ENCODE measurements at regions not wholly inside any gene's neighbourhood (a gene's known extent, or its start where the extent isn't known, plus 50 kb on each side); places are given as distances from the start of the nearest gene placed in this dataset.

DNA sequence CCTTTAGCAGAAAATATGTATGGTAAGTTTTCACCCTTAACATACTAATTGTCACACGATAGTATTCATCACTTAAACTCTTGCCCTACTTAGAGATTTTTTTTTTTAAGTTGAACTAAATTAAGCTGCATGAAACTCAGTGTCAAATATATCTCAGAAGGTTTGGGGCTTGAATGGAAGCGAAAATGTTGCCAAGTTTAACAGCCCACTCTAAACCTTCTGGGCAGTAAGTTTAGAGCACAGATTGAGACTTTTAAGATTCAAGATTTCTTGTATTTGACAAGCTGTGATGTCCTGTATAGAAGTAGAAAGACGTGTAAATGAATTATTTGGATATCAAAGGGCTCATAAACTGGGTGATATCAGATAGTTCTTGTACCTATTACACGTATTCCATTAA, 287.3 kb upstream of the FLRT2 start:
- H3K27ac ChIP-seq (replicated peaks): no peak overlapping the region
- DNase-seq (ENCODE audit: low read depth in 1 of 2, low spot score in 1 of 2): no peak
- no peaks in the 10 kb centered on the region for H3K27me3 ChIP-seq (ENCODE audit: insufficient read depth, poor library complexity, severe bottlenecking)
- H3K4me3 ChIP-seq (replicated peaks; ENCODE audit: insufficient read depth, low read length): no peak overlapping the region
- TF ChIP-seq SPI1 (IDR thresholded peaks at IDR 0.05; ENCODE audit: borderline replicate concordance, low read depth) (no peak), POLR2AphosphoS5 (IDR thresholded peaks at IDR 0.05; ENCODE audit: low read depth) (no peak)
- TF ChIP-seq, protein P1, sequence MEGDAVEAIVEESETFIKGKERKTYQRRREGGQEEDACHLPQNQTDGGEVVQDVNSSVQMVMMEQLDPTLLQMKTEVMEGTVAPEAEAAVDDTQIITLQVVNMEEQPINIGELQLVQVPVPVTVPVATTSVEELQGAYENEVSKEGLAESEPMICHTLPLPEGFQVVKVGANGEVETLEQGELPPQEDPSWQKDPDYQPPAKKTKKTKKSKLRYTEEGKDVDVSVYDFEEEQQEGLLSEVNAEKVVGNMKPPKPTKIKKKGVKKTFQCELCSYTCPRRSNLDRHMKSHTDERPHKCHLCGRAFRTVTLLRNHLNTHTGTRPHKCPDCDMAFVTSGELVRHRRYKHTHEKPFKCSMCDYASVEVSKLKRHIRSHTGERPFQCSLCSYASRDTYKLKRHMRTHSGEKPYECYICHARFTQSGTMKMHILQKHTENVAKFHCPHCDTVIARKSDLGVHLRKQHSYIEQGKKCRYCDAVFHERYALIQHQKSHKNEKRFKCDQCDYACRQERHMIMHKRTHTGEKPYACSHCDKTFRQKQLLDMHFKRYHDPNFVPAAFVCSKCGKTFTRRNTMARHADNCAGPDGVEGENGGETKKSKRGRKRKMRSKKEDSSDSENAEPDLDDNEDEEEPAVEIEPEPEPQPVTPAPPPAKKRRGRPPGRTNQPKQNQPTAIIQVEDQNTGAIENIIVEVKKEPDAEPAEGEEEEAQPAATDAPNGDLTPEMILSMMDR (IDR thresholded peaks at IDR 0.05; ENCODE audit: insufficient read depth, low read length): no peak

DNA sequence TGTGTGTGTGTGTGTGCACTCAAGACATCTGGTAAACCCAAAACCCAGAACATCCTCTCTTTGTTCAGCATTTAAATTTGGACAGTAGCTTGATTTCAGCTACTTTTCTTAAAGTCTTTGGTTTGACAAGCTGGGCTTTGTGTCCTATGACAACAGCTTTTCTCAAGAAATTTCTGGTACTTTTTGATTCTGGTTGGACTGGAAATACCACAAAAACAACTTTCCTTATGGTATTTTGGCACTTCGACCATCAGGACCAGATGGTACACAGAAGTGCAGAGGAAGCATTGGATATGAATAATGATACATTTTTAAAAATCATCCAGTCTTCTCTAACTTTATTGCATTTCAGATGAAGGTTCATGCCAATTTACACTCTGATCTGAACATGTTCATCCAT, 286.6 kb upstream of the FLRT2 start:
- Histone ChIP-seq H3K27me3 (ENCODE audit: insufficient read depth, poor library complexity, severe bottlenecking) (no peaks in the 10 kb centered on the region), H3K4me3 (replicated peaks; ENCODE audit: insufficient read depth, low read length) (no peak overlapping the region), H3K27ac (replicated peaks) (no peak overlapping the region)
- DNase-seq (ENCODE audit: low read depth in 1 of 2, low spot score in 1 of 2): no peak
- TF ChIP-seq, protein P2, sequence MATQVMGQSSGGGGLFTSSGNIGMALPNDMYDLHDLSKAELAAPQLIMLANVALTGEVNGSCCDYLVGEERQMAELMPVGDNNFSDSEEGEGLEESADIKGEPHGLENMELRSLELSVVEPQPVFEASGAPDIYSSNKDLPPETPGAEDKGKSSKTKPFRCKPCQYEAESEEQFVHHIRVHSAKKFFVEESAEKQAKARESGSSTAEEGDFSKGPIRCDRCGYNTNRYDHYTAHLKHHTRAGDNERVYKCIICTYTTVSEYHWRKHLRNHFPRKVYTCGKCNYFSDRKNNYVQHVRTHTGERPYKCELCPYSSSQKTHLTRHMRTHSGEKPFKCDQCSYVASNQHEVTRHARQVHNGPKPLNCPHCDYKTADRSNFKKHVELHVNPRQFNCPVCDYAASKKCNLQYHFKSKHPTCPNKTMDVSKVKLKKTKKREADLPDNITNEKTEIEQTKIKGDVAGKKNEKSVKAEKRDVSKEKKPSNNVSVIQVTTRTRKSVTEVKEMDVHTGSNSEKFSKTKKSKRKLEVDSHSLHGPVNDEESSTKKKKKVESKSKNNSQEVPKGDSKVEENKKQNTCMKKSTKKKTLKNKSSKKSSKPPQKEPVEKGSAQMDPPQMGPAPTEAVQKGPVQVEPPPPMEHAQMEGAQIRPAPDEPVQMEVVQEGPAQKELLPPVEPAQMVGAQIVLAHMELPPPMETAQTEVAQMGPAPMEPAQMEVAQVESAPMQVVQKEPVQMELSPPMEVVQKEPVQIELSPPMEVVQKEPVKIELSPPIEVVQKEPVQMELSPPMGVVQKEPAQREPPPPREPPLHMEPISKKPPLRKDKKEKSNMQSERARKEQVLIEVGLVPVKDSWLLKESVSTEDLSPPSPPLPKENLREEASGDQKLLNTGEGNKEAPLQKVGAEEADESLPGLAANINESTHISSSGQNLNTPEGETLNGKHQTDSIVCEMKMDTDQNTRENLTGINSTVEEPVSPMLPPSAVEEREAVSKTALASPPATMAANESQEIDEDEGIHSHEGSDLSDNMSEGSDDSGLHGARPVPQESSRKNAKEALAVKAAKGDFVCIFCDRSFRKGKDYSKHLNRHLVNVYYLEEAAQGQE (IDR thresholded peaks at IDR 0.05; ENCODE audit: insufficient replicate concordance, low read depth): no peak
- TF ChIP-seq POLR2AphosphoS5 (IDR thresholded peaks at IDR 0.05; ENCODE audit: low read depth): no peak
- TF ChIP-seq SPI1 (IDR thresholded peaks at IDR 0.05; ENCODE audit: borderline replicate concordance, low read depth): no peak
- no peak for TF ChIP-seq GABPA (IDR thresholded peaks at IDR 0.05; ENCODE audit: low read depth)
- TF ChIP-seq, protein P1 (IDR thresholded peaks at IDR 0.05; ENCODE audit: insufficient read depth, low read length): no peak

DNA sequence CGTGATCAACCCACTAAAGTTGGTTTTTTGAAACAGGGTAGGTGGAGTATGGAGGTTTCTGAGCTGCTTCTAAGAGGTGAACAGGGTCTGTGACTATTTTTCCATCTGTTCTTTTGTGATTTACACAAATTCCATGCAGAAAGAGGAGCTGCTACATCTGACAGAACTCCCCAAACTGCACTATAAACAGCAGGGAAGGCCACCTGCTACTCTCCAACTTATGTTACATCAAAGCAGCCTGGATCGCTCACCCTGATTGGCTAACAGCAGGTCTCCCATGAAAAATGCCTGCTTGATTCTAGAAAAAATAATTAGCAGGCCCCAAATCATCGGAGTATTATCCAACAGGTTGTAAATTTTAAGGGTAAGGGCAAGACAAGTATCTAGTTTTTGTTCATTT, 282.9 kb upstream of the FLRT2 start:
- no peak for DNase-seq (ENCODE audit: low read depth in 1 of 2, low spot score in 1 of 2)
- TF ChIP-seq, protein P1 (IDR thresholded peaks at IDR 0.05; ENCODE audit: insufficient read depth, low read length): no peak
- TF ChIP-seq POLR2AphosphoS5 (IDR thresholded peaks at IDR 0.05; ENCODE audit: low read depth): no peak
- TF ChIP-seq, protein P2 (IDR thresholded peaks at IDR 0.05; ENCODE audit: insufficient replicate concordance, low read depth): no peak
- no peak for TF ChIP-seq SPI1 (IDR thresholded peaks at IDR 0.05; ENCODE audit: borderline replicate concordance, low read depth)
- no peak for TF ChIP-seq GABPA (IDR thresholded peaks at IDR 0.05; ENCODE audit: low read depth)

More for the DNA sequence above, 282.9 kb upstream of the FLRT2 start:
- H3K4me3 ChIP-seq (replicated peaks; ENCODE audit: insufficient read depth, low read length): no peak overlapping the region
- H3K27me3 ChIP-seq (ENCODE audit: insufficient read depth, poor library complexity, severe bottlenecking): no peaks in the 10 kb centered on the region
- H3K27ac ChIP-seq (replicated peaks): no peak overlapping the region
